Loucy (cell line): ENCODE measurements at regions not wholly inside any gene's neighbourhood (a gene's known extent, or its start where the extent isn't known, plus 50 kb on each side); places are given as distances from the start of the nearest gene placed in this dataset.

Experiments used
- CTCF ChIP-seq: fragments of 200-600 bp; sonication (generic); conservative IDR thresholded peaks from 2 replicates; pipeline ENCODE4 v1.5.1; 2014; ENCODE audit warnings: mild to moderate bottlenecking, antibody characterized with exemption, low read length
- EZH2phosphoT487 ChIP-seq: fragments of 200-600 bp; IDR thresholded peaks from 2 replicates; pipeline ENCODE4 v1.6.1; 2018; ENCODE audit warnings: antibody characterized with exemption, mild to moderate bottlenecking, moderate library complexity, borderline replicate concordance

GRCh38 chr1:201692555-201693394 is 136.2 kb upstream of the IPO9 start:
- TF ChIP-seq CTCF = no peak
- TF ChIP-seq EZH2phosphoT487 = no peak
